ENCODE measurements at regions not wholly inside any gene's neighbourhood (a gene's known extent, or its start where the extent isn't known, plus 50 kb on each side); places are given as distances from the start of the nearest gene placed in this dataset.
"Not testable (repeated sequence)": the region's sequence is repeated elsewhere in the genome, so short reads cannot be mapped to it uniquely, and the experiment has no call there.

- DNase-seq (ENCODE audit: low read depth); H3K4me3 ChIP-seq (ENCODE audit: low read depth, low read length): not testable (repeated sequence)
Measured at GRCh38 chr15:20261321-20262280, 280.0 kb downstream of the GOLGA6L6 start.

GRCh38 chr15:20260650-20261049 is 280.9 kb downstream of the GOLGA6L6 start:
- not testable (repeated sequence) for H3K4me3 ChIP-seq (ENCODE audit: low read depth, low read length); DNase-seq (ENCODE audit: low read depth)

- not testable (repeated sequence) for DNase-seq (ENCODE audit: low read depth); H3K4me3 ChIP-seq (ENCODE audit: low read depth, low read length)
Measured at GRCh38 chr15:20259559-20260190, 281.9 kb downstream of the GOLGA6L6 start.

GRCh38 chr15:20256394-20256793 is 285.2 kb downstream of the GOLGA6L6 start:
- DNase-seq (ENCODE audit: low read depth); H3K4me3 ChIP-seq (ENCODE audit: low read depth, low read length): not testable (repeated sequence)

- not testable (repeated sequence) for DNase-seq (ENCODE audit: low read depth); H3K4me3 ChIP-seq (ENCODE audit: low read depth, low read length)
Measured at GRCh38 chr15:20255641-20256040, 286.0 kb downstream of the GOLGA6L6 start.

GRCh38 chr15:20253047-20253615 is 288.5 kb downstream of the GOLGA6L6 start:
- DNase-seq (ENCODE audit: low read depth); H3K4me3 ChIP-seq (ENCODE audit: low read depth, low read length): not testable (repeated sequence)

- not testable (repeated sequence) for DNase-seq (ENCODE audit: low read depth); H3K4me3 ChIP-seq (ENCODE audit: low read depth, low read length)
Measured at GRCh38 chr15:20252040-20252439, 289.6 kb downstream of the GOLGA6L6 start.

- not testable (repeated sequence) for DNase-seq (ENCODE audit: low read depth); H3K4me3 ChIP-seq (ENCODE audit: low read depth, low read length)
Measured at GRCh38 chr15:20251214-20252005, 290.2 kb downstream of the GOLGA6L6 start.

GRCh38 chr15:20250206-20250605 is 291.4 kb downstream of the GOLGA6L6 start:
- DNase-seq (ENCODE audit: low read depth); H3K4me3 ChIP-seq (ENCODE audit: low read depth, low read length): not testable (repeated sequence)

- not testable (repeated sequence) for H3K4me3 ChIP-seq (ENCODE audit: low read depth, low read length); DNase-seq (ENCODE audit: low read depth)
Measured at GRCh38 chr15:20249677-20249970, 292.0 kb downstream of the GOLGA6L6 start.

GRCh38 chr15:20248434-20248833 is 293.2 kb downstream of the GOLGA6L6 start:
- not testable (repeated sequence) for H3K4me3 ChIP-seq (ENCODE audit: low read depth, low read length); DNase-seq (ENCODE audit: low read depth)

GRCh38 chr15:20247137-20247536 is 294.5 kb downstream of the GOLGA6L6 start:
- H3K4me3 ChIP-seq (ENCODE audit: low read depth, low read length); DNase-seq (ENCODE audit: low read depth): not testable (repeated sequence)

GRCh38 chr15:20246624-20247023 is 295.0 kb downstream of the GOLGA6L6 start:
- not testable (repeated sequence) for H3K4me3 ChIP-seq (ENCODE audit: low read depth, low read length); DNase-seq (ENCODE audit: low read depth)

- DNase-seq (ENCODE audit: low read depth); H3K4me3 ChIP-seq (ENCODE audit: low read depth, low read length): not testable (repeated sequence)
Measured at GRCh38 chr15:20245856-20246255, 295.7 kb downstream of the GOLGA6L6 start.

GRCh38 chr15:20244792-20245191 is 296.8 kb downstream of the GOLGA6L6 start:
- not testable (repeated sequence) for H3K4me3 ChIP-seq (ENCODE audit: low read depth, low read length); DNase-seq (ENCODE audit: low read depth)

- DNase-seq (ENCODE audit: low read depth); H3K4me3 ChIP-seq (ENCODE audit: low read depth, low read length): not testable (repeated sequence)
Measured at GRCh38 chr15:20243486-20244240, 297.9 kb downstream of the GOLGA6L6 start.

- DNase-seq (ENCODE audit: low read depth); H3K4me3 ChIP-seq (ENCODE audit: low read depth, low read length): not testable (repeated sequence)
Measured at GRCh38 chr15:20240366-20240917, 301.2 kb downstream of the GOLGA6L6 start.

GRCh38 chr15:20239186-20239585 is 302.4 kb downstream of the GOLGA6L6 start:
- not testable (repeated sequence) for DNase-seq (ENCODE audit: low read depth); H3K4me3 ChIP-seq (ENCODE audit: low read depth, low read length)

Data from choroid plexus epithelial cell (primary cell).